NK-92 treated with Interleukin-12 subunit alpha and Interleukin-12 subunit beta, amount 100 ng/mL, for 24 hours (cell line): ENCODE measurements at regions not wholly inside any gene's neighbourhood (a gene's known extent, or its start where the extent isn't known, plus 50 kb on each side); places are given as distances from the start of the nearest gene placed in this dataset.

Experiments used
- DNase-seq: peaks from one replicate; lab custom pipeline; 2025; lab: John Stamatoyannopoulos, UW

DNA sequence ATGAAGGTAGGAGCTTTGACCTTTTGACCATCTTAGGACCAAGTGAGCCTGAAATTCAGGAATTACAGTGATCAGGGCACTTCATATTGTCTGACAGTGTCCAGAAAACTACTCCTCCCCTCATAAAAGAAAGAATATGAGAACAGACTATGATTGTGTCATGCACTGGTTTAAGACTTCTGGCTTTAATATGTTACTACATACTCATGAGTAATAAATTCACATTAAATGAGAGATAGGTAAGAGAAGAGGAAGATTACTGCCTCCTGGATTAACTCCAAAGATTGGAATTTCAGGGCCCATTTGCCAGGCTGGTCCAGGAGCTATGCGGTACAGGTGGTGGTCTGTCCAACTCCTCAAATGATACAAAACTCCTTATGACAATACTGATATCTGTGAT lies 213.5 kb upstream of the ADRA1B start:
- DNase-seq: no peak

GRCh38 chr5:159704160-159704559 lies 212.1 kb upstream of the ADRA1B start:
- DNase-seq: no peak

GRCh38 chr5:159705948-159706347 lies 210.3 kb upstream of the ADRA1B start:
- DNase-seq: no peak

DNA sequence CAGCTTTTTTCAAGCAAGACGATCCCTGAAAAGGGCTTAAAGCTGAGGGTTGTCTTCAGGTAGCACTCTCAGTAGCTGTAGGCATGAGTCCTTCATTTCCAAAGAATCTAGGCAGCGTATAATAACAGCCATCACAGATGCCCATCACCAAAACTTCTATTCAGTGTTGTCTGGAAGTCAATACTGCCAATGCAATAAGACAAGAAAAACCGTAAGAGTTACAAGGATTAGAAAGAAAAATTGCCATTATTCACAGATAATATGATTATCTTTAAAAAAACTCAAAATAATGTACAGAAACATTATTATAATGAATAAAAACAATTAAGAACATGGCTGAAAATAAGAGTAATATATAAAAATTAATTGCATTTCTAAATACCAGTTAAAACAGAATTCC lies 208.2 kb upstream of the ADRA1B start:
- no peak for DNase-seq

GRCh38 chr5:159712672-159713071 lies 203.6 kb upstream of the ADRA1B start:
- DNase-seq: no peak

- DNase-seq: no peak
Observed at GRCh38 chr5:159713254-159713653, 203.0 kb upstream of the ADRA1B start.

GRCh38 chr5:159713773-159714172 lies 202.5 kb upstream of the ADRA1B start:
- DNase-seq: no peak

GRCh38 chr5:159725475-159725874 lies 190.8 kb upstream of the ADRA1B start:
- DNase-seq: no peak

- no peak for DNase-seq
Observed at GRCh38 chr5:159727167-159727566, 189.1 kb upstream of the ADRA1B start.

DNA sequence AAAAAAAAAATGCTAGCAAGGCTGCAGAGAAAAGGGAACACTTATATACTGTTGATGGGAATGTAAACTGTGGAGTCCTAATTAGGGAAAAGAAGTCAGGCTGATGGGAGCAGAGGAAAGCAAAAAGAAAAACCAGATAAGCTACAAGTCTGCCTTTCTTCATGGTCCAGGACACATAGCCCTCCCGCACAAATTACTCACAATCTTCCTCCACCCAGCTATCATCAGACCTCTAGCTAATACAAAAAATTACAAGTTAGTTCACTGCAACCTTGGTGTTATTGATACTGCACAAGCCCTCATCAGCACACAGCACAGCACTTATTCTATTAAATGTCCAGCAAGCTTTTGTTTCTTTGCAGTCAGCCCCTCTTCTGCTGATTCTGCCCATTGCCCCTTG lies 186.0 kb upstream of the ADRA1B start:
- DNase-seq: no peak

- DNase-seq: peak; percentile 22
Observed at GRCh38 chr5:159732220-159732619, 184.1 kb upstream of the ADRA1B start.

- no peak for DNase-seq
Observed at GRCh38 chr5:159734366-159734765, 181.9 kb upstream of the ADRA1B start.

DNA sequence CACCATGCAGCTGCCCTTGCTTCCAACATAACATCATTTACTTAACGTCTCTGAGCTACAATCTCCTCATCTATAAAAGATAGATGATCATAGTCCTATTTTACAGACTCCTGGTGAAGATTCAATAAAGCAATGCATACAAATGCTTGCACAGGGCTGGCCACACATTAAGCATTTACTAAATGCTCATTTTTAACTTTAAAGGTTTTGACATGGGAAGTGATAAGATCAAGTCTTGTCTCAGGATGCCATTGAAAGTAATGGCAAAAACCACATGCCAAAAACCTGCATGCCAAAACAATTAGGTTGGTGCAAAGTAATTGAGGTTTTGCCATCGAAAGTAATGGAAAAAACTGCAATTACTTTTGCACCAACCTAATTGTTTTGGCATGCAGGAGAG lies 181.2 kb upstream of the ADRA1B start:
- DNase-seq: no peak

GRCh38 chr5:159735749-159736660 lies 180.3 kb upstream of the ADRA1B start:
- no peak for DNase-seq

GRCh38 chr5:159736844-159737243 lies 179.4 kb upstream of the ADRA1B start:
- DNase-seq: no peak

- no peak for DNase-seq
Observed at GRCh38 chr5:159737263-159737662, 179.0 kb upstream of the ADRA1B start.

DNA sequence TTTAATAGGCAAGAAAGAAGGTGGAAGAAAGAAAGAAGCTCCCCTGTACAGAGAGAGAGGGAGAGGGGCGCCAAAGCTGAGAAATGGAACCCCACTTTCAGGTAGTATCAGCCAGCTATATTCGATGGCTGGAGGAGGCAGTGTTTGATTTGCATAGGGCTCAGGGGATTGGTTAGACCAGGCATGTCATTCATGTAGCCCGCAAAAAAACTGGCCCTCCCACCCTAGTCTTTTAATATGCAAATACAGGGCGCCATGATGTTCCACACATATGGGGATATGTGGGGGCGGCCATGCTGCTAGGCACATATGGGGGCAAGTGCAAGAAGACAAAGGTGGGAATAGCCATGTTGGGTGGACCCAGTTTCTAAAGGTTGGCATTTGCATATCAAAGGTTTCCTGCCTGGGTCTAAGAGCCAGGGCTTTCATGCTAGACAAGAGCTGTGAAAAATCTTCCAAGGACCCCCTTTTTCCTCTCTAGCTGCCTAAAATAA lies 174.4 kb upstream of the ADRA1B start:
- no peak for DNase-seq

- no peak for DNase-seq
Observed at GRCh38 chr5:159743234-159743633, 173.0 kb upstream of the ADRA1B start.

DNA sequence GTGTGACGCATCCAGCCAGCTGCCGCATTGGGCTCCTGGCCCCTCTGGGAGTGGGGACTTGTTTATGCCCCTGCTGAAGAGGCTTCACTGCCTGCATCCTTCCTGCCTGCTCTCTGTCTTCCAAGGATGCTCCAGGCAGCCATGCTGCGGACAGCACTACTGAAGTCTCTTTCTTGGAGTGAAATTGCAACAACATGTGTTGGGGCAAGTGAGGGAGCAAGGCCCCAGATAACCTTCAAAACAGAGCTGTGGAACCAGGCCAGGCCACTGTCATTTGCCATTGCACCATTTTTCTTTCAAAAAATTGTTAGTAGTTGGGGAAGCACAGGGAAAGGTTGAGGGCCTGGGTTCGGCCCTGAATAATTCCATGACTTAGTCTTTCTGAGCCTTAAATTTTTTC lies 169.6 kb upstream of the ADRA1B start:
- no peak for DNase-seq

GRCh38 chr5:159749146-159749545 lies 167.1 kb upstream of the ADRA1B start:
- DNase-seq: no peak

DNA sequence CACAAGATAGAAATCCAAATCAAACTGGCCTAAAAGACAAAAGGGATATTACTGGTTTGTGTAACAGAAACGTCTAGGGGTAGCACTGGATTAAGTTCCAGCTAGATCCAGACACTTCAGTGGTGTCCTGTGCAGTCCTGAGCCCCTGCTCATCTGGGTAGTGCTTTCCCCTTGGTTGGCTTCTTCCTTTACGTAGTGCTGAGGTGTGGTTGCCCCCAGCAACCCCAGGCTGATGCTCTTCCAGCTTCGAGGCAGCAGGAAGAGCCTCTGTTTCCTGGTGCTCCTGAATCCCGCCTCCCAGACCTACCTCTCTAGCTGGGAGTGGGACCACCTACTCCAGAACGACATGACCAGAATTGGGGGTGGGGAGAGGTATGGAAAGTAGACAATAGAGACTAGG lies 166.1 kb upstream of the ADRA1B start:
- no peak for DNase-seq

DNA sequence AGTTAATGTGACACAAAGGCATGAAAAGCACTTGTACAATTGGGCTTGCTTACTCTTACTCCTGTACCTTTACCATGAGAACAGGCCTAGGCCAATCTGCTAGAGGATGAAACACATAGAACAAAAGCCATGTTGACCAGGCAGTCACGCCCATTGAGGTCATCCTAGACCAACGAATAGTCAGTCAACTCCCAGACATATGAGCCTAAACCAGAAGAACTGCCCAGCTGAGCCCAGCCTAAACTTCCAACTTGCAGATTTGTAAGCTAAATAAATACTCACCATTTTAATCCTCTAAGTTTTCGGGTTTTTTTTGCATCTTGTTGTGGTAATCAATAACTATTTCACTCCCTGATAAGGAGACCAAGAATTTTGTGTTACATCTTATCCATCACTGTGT lies 164.8 kb upstream of the ADRA1B start:
- no peak for DNase-seq

DNA sequence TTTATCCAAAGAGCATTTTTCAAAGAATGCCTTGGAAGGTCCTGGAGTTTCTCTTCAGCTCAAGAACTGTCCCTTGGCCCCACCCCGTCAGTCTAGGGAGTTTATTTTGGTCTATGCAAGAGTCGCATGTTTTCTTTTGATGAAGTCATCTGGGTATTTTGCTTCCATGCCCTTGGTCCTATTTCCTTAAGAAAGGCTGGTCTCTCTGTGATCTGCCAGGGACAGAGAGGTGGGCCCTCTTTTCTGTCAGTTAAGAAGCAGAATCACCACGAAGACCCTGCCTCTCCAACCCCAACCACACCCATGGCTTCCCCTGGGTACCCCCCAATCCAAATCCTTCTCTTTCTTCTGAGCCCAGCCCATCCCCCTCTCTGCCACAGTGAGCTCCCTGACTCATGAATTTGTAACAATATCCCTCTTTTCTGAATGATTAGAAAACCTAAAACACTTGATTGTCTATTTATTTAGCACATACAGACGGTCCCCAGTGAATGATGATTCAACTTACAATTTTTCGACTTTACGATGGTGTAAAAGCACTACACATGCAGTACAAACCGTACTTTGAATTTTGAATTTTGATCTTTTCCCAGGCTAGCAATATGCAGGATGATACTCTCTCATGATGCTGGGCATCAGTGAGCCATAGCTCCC lies 163.5 kb upstream of the ADRA1B start:
- DNase-seq: no peak
